ENCODE measurements at regions not wholly inside any gene's neighbourhood (a gene's known extent, or its start where the extent isn't known, plus 50 kb on each side); places are given as distances from the start of the nearest gene placed in this dataset.

DNA sequence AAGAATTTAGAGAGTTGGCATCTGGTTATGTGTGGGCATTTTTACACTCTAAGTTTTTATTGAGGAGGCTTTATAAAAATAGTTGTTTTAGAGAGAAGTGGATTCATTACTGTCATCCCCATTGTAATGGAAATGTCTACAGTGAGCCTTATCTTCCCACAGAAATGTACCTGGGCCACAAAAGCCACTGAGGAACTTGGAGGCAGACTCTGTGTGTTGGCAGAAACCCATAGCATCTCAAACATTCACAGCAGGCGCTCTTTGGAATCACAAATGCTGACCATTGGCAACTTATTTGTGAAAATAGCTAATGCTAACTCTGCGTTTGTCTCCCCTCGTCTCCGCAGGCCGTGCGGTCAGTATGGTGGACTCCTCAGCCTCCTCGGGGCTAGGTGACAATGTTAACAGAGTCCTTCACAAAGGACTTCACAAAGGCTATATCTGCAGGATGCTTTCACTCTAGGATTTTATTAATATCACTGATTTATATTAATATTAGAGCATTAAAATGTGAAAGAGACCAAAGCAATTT is 689.1 kb upstream of the POU3F3 start:
- DNase-seq = no peak

DNA sequence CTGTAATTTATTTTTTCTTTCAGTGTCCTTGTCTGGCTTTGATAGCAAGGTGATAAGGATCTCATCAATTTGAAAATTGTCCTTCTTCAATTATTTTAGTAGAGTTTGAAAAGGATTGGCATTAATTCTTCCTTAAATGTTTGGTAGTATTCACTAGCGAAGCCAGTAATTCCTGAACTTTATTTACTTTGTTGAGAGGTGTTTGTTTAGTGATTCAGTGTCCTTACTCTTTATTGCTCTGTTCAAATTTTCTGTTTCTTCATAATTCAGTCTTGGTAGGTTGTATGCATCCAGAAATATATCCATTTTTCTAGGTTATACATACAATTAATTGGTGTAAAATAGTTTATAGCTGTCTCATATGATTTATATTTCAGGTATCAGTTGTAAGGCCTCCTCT is 676.7 kb upstream of the POU3F3 start:
- no peak for DNase-seq

DNA sequence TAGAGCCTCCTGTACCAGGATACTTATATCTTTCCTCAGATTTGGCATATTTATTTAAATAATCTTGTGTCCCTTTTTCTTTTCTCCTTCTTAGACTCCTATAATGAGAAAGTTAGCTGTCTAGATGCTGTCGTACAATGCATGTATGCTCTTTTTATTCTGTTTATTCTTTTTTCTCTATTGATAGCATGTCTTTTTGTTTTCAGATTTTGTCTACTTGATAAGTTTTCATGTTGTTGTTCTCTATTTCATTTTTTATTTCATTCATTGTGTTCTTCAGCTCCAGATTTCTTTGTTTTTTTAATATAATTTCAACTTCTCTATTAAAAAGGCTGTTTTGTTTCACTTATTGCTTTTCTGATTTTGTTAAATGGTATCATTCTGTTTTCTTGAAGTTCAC is 674.3 kb upstream of the POU3F3 start:
- no peak for DNase-seq

DNA sequence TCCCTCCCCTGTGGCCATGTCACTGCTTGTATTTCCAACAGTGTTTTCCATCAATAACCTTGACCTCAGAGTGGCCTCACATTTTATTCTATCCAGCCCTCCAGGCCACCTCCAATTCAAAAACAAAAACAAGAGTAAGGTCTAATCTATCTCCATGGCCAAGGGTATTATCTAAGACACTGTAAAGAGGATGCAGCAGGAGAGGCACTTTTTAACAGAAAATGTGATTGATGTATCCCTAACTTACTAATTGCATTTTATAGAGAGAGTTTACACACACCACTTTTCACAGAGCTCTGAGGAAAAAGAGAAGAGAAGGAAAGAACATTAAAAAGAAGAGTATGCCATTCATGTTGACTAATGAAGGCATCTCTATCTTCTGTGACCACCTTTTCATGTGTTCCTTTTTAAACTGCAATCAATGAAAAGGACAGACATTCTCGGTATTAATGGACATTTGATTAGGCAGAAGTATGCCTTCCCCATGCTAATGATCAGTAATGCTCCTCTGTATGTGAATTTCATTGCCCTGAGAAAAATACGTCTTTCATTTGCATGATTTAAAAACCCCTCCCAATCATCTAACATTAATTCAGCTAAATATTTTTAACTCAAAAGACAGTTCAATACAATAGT is 653.3 kb upstream of the POU3F3 start:
- DNase-seq = no peak

DNA sequence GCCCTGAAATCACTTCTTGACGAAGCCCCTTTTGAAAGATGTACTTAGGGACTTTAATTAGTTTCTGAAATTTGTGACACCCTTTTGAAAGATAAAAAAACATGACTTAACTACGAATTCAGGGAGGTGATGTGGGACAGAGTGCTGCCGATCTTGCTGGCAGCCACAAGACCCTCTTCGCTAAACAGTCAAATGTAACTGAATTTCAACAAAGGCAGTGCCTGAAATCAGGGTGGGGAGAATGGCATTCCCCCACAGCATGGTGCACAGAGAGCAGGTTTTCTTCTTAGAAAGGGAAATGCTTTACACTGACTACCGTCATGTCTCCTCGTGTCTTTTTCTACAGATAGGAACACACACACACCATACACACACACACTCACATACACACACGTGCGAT is 640.2 kb upstream of the POU3F3 start:
- DNase-seq = no peak

DNA sequence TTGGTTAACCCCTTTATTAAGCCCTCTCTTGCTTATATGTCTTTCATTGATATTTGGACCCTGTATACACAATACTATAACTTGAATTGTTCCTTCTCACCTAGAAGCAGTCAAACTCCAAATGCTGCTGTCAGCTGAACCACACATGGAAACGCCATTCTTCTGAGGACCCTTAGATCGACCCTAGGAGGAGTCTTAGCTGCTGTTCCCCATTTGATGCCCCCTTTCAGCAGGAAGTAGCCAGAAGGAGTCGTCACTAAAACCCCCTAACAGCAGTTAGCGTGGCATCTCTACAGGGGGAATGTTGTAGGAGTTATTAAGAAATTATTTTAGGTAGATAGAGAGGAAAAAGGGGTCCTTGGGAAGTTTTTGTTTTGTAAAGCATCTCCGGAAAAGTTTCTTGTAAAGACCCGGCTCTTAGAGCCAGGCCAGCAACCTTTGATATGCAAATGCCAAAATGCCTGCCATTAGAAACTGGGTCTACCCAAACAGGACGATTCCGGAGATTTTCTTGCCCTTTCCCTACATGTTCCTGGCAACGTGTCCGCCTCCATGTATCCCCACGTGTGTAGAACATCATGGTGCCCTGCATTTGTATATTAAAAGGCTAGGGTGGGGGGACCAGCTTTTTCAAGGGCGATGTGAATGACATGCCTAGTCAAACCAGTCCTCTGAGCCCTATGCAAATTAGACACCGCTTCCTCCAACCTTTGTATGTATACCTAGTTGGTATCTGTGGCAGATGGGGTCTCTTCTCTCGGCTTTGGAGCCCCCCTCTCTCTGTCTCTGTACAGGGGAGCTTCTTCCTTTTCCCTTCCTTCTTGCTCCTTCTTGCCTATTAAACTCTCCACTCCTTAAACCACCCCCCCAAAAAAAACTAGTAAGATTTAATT is 638.4 kb upstream of the POU3F3 start:
- DNase-seq = no peak

DNA sequence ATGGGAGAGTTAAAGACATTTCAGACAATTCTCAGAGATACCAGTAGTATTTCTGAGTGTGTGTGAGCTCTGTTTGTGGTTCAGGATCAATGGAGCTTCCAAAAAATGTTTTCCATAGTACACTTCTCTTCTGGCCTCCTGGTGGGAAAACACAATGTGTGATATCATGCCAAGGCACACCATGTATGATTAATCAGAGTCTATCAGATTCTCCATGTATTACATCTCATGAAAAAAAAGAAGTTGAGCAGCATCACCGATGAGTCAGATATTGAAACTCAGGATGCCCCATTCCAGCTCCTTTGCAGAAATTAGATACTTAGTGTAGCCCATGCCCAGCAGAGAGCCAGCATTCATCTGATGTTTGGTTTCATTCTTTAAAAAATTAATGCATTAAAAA is 620.3 kb upstream of the POU3F3 start:
- DNase-seq = no peak

DNA sequence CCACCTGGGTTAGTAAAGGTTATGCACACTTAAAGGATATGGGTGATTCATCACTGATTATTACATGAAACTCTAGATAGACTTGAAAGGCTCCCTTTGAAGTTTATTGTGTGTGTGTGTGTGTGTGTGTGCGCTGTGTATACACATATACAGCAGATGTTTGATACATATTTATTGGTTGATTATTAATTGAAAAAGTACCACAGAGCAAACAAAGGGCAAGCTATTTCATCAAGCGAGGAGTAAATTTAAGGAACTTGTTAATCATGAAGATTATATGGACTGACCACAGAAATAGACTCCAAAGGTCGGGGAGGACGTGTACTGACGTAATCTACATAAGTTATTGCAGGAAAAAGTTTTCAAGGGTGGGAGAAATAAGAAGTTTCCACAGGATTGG is 617.4 kb upstream of the POU3F3 start:
- no peak for DNase-seq

DNA sequence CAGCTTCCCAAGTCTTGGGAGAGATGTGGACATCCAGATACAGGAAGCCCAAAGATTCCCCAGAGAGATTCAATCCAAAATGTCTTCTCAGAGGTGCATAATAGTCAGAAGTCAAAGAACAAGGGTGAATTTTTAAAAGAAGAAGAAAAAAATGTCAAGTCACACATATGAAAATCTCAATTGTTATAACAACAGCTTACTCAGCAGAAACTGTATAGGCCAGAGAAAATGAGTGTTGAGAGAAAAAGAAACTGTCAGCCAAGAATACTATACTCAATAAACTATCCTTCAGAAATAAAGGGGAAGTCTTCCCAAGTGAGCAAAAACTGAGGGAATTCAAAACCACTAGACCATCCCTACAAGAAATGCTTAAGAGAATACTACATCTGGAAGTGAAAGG is 612.9 kb upstream of the POU3F3 start:
- no peak for DNase-seq

DNA sequence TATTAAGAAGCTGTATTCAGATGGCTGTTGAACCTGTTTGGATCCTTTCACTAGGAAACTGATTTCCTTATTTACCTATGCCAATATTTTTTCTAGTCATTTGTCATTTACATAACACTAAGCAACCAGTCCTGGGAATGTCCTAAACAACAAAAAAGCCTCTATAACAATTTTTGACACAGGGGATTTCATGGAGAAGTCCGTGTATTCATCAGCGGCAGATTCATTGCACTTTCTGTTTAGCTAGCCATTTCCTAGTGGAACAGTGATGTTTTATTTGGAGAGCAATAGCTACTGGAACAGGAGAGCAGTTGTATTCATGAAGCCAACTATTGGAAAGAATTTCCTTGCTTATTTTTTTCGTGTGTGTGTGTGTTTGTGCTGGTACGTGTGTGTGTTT is 604.3 kb upstream of the POU3F3 start:
- DNase-seq = no peak

DNA sequence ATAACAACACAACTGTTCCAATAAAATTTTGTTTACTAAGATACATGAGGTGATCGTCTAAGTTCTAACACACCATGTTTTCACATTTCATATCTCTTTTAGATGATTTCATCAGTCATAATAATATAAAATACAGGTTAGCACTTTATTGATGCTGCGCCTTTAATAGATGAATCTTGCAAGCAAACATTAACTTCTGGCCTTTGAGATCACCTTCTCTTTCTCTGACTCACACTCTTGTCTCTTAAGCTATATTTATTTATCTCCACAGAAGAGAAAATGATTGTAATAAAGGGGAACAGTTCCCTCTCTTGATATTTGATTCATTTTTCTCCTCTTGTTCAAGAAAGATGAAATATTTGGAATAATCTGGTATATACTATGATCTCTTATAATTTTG is 603.3 kb upstream of the POU3F3 start:
- no peak for DNase-seq

DNA sequence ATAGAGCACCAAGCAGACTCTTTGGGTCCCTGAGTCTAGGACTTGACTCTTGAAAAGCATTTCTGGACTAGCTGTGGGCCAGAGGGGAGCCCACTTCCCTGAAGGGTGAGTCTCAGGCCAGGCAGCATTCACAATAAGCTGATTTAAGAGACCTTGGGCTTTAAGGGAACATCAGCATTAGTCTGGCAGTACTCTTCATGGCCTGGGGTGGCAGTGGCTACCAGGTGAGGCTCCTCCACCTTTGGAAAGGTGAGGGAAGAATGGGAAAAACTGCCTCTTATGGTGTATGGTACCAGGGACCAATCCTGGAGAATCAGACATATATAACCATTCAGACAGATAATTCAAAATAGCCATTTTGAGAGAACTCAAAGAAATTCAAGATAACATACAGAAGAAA is 599.9 kb upstream of the POU3F3 start:
- no peak for DNase-seq

DNA sequence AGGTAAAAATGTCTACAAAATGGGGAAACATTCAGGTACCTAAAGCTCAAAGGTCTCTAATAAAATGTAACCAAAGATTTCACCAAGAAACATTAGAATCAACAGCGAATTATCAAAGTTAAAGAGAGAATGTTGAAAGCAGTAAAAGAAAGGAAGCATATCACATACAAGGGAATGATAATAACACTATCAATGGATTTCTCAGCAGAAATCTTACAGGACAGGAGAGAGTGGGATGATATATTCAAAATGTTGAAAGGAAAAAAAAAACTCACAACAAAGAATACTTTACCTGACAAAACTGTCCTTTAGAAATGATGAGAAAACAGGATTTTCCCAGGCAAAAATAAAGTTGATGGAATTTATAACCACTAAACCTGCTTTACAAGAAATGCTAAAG is 591.2 kb upstream of the POU3F3 start:
- DNase-seq = no peak

DNA sequence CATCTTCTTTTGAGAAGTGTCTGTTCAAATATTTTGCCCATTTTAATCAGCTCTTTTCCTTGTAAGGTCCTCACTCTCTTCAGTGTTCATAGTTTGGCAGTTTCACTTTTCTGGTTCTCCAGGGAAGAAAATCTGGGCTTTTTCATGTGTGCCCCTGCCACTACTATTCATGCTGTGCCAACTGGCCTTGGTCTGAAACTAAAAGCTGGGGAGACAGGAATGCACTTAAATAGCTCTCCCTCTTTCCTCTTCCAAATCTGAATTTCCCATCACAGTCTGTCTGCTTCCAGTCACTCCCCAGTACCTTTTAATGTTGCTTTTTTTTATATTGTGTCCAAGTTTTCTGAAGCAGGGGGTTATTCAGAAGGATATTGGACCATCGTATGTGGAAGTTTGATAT is 574.3 kb upstream of the POU3F3 start:
- no peak for DNase-seq

DNA sequence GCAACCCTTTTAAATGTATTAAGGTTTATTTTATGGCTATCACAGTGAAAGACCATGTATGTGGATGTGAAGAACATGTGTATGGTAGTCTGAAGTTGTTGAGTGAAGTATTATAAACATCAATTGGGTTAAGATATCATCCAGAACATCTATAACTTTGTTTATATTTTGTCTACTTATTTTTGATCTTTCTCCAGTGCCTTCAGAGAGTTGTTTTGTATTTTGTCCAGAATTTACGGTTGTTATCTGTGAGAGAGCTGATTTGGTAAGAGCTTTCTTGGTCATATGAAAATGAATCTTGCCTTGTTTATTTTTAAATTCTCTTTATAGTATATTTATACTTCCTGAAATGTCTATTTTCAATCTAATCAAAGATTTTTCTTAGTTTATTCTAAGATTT is 573.7 kb upstream of the POU3F3 start:
- no peak for DNase-seq

DNA sequence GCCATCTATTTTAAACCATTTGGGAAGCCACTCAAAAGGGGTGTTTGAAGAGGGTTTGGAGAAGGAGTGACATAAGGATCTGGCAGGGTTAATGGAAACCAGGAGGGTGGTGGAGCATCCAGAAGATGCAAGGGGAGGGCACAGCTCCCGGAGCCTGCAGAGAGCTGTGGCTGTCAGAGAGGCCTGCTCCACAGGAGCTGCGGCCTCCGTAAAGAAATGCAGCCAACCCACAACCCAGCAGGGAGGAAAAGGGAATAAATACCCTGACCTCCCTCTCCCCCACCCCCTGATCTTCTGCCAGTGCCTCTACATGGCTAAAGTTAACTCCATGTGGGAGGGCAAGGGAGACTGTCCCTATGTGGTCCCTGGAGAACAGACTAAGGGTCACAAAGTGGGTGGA is 567.1 kb upstream of the POU3F3 start:
- no peak for DNase-seq

DNA sequence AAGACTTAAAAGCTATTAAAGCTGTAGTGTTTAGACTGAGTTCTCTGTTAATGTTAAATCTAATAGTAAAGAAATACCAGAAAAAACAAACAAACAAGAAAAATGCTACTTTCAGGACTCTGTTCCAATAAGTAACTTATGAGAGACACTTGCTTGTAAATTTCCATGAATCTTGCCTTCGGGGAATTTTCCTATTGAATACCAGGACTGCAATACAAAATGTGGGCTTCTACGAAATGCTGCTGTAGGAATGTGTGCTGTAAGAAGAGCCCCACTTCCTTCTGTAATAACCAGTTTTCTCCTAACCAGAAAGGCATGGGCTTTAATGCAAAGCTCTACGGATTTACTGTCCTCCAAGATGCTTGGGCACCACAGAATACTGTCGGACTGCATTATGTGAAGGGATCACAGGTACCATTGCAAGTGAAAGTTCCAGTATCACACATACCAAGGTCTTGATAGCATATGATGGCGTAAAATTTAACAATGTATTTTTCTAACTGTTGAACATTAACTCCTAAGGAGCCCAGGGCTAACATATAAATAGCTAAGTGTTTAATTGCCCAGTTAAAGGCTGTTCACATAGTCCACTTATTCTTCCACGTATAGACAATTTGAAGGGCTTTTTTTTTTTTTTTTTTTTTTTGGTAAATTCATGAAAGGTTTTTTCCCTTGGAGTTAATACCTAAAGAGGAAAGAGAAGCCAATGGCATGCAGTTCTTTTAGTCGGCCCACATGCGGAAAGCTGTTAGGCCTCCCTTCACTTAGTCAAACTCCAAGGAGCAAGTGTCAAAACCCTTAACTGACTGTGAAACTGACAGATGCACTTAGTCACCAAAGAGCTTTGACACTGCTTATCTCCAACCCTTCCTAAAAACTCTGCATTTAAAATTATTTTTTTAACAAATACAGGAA is 564.0 kb upstream of the POU3F3 start:
- no peak for DNase-seq

DNA sequence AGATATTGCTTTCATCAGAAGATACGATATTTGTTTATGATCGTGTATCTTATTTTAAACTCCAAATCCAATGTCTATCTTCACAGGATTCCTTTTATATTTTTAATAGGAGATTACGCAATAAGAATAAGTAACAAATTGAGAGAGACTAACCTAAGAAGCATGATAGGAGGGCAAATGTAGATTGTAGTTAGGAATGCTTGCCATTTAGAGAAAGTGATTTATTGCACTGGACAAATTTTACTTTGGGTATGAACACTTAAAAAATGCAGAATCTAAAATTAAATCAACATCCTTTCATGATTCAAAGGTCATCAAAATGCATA is 563.4 kb upstream of the POU3F3 start:
- DNase-seq = no peak

DNA sequence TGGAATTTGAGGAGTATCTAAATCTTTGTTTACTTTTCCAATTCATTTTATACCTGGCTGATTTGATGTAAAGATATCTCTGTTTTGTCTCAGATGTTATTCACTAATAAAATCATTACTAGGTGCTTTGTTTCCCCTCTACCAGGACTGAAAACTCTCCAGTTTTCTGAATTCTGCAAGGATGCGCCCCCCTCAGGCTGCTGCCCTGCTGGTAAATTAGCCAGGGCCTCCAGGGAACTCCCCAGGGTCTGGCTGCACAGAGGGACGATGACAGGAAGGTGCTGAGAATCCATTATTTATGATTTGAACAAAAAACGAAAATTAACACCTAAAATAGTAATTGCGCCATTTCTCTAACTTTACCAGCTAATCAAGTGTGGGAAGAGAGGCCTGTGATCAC is 541.2 kb upstream of the POU3F3 start:
- no peak for DNase-seq

DNA sequence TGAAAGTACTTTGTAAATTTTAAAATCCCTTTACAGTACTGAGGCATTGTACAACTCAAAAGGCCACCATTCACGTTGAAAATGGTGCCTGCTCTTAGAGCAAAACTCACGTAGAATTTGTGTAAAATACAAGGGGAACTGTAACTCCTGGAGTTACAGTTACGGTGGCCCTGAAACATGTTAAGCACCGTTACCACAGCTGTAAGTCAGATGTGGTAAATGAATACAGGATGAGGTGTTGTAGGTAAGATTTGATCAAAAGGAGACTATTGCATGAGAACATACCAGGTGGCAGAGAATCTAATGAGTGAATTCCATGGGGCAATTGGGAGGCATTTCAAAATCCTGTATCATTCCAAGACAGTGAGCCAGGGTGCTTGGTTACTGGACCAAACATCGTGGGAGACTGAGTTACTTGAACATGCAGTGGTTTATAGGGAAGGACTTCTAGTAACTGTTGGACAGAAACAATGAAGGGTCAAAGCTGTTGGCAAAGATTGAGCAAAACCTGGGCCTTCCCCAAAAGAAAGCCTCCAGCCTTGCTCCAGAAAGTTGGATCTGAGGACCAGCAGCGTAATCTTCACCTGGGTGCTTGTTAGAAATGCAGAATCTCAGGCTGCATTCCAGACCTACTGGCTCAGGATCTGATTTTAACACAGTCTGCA is 535.8 kb upstream of the POU3F3 start:
- no peak for DNase-seq

DNA sequence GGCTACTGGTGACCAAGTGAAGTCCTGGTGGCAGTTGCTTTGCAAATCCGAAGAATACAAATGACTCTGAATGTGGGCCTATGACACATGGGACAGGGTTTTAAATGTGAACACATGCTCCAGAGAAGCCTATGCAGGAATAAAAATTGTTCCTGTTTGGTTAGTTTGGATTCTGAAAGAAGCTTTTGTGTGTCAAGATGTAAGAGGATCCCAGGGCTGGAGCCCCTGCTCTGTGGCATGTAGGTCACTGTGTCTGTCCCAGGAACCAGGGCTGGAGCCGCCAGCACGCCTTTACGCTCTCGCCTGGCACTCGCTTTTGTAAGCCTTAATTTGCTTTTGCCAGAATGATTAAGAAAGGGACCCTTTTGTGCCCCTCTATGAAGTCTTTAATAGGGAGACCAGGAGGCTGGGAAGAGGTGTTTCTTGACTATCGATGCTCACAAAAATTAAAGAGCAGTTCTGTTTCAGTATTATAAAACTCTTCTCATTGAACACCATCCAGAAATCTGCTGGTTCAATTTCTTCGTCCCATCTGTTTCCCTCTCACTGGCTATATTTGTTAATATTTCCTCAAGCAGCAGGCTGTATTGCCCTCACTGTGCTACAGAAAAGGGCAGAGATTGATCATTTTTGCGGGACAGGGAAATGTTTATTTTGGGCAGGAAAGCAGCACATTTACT is 532.7 kb upstream of the POU3F3 start:
- no peak for DNase-seq

DNA sequence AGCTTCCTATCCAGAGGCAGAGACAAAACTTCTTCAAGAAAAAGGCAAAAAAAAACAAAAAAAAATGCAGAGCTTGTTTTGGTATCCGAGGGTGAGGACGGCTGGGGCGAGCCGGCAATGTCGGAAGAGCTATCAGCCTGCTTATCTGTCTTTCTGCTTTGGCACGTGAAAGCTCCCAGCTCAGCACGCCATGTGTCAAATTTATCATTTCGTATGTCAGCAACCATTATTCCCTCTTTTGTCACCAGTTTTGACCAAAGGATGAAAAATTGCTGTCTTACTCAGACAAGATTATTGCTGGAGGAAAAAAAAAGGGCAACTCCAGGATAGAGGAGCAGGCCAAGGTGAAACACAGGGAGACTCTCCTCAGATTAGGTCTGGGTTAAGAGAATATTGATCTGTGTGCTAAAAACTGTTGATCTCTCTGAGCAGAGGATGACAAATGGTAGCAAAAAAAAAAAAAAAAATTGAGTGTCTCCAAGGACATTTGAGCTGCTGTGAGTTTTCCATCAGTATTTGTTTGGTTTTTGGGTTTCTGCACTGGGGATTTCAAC is 532.0 kb upstream of the POU3F3 start:
- DNase-seq = no peak
